DMS53 treated with DMSO at 0.1 percent for 48 hours (cell line): ENCODE measurements at regions not wholly inside any gene's neighbourhood (a gene's known extent, or its start where the extent isn't known, plus 50 kb on each side); places are given as distances from the start of the nearest gene placed in this dataset.

Experiments used
- DNase-seq: peaks from one replicate; lab custom pipeline; 2025; ENCODE audit not compliant: unreplicated experiment; lab: John Stamatoyannopoulos, UW

- no peak for DNase-seq
These were observed 137.5 kb upstream of the C1GALT1 start for GRCh38 chr7:7044806-7045205.

DNA sequence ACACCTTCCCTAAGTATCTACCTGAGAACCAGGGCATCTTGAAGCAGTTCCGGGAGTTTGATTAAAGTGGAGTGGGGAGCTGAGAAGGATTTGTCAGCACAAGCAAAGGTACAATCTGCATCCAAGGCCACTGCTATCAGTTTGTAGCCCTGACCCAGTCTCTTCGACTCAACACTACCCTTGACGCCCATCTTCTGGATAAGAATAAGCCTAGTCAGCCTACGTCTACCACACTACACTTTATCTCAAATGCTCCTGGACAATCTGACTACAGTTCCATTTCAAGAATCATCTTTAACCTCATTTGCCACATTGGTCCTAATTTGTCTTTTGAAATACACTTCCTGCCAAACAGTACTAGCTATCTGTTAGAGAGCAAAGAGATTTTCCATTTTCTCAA is 134.1 kb upstream of the C1GALT1 start:
- DNase-seq: no peak

GRCh38 chr7:7051206-7051877 is 131.0 kb upstream of the C1GALT1 start:
- DNase-seq: no peak

DNA sequence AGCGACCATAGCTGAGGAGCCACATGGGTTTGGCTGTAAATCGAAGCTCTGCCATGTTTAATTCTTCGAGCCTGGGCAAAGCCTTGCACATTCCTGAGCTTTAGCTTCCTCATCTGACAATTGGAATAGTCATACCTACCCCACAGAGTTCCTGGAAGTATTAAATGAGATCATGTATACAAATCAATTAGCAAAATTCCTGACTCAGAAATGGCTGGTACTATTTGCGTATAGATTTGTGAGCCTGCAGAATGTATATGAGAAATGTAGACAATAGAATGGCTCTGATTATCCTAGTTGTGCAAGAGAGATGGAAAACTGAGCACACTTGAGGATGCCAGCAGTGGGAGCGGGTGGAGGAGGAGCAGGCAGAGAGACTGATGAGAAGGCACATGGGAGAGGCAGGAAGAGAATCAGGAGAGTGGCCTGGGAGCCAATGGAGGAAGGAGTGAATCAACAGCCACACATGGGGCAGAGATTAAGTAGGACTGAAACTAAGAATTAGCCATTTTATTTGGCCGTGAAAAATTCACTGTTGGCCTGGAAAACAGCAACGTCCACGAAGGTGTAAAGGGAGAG is 128.0 kb upstream of the C1GALT1 start:
- DNase-seq: no peak

- no peak for DNase-seq
These were observed 121.3 kb upstream of the C1GALT1 start for GRCh38 chr7:7060828-7061599.

DNA sequence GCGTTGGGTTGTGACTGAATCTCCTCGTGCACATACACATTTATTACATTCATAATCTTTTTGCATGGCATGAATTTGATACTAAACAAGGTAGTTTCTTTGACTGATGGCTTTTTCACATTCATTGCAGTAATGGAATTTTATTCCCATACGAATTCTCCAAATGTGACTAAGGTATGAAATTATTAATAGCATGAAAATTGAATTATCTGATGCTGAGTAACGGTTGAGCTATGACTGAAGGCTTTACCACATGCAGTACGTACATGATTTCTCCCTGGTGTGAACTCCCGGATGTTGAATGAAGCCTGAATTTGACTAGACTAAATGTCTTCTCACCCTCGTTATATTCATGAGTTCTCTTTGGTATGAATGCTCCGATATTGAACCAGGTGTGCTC is 104.4 kb upstream of the C1GALT1 start:
- no peak for DNase-seq

DNA sequence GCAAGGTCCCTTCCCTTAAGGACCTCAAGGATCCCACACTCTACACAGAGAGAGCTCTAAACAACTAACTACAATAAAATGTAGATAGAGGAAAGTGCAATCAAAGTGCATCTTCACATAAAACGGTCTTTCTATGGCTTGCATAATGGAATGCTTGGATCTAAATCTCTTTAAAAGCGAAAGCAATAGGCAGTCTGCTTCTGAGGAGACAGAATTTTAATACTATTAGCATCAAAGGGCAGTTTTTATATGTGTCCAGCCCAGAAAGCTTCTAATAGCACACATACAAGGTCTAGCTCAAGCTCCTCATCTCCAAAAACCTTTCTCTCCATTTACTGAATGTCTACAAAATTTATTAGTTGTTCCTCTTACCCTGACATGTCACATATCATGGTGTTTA is 101.5 kb upstream of the C1GALT1 start:
- DNase-seq: no peak

DNA sequence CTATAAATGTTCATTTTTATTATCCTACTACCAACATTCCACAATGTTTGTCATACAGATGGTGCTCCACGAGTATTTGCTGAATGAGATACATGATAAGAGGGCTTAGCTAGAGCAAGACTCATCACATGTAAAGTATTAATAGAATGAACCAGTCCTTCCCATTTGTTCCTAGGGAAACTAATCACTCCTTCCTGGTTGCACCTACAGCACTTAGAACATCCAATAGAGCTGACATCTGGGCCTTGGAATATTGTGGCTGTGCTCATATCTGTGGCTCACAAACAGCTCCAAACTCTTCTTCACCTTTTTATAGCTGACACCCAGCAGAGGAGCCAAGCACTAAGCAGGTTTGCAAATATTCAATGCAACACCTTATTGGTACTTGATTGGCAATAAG is 91.9 kb upstream of the C1GALT1 start:
- DNase-seq: no peak

GRCh38 chr7:7098280-7098818 is 84.0 kb upstream of the C1GALT1 start:
- no peak for DNase-seq

DNA sequence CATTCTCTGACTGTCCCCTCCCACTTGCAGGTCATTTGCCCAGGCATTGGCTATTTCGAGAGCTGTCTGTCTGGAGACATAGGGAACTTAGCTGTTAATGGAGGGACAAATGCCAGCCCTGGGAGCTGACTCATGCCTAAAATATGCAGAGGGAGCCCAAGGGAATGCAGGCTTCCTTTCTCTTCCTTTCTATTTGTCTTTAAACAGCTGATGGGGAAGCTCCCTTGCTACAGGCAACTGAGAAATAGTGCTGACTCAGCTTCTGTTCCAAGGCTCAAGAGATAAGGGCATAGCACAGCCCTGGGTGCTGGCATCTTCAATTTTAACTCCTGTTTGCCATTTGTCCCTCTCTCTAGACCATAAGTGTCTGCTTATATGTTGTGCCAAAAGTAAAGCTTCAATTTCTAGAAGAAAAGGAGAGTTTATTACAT is 82.7 kb upstream of the C1GALT1 start:
- peak; percentile 79 for DNase-seq

DNA sequence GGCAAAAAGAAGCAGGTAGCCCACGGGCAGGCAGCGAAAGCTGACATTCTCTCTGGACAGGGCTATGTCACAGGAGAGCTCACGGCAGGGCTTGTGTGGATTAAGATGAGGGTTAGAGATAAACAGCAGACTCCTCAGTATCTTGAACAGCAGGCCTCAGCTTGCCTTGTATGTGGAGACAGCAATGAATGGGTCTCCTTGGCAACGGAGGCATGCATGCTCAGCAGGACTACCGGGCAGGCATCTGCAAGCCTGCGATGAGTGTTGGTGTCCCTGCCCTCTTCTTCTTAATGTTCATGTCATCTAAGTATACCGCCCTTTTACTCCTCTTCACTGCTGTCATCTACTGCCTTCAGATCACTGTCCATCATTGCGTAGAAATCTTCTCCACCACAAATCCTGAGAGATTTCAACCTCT is 81.9 kb upstream of the C1GALT1 start:
- no peak for DNase-seq

- no peak for DNase-seq
These were observed 79.4 kb upstream of the C1GALT1 start for GRCh38 chr7:7102906-7103305.

DNA sequence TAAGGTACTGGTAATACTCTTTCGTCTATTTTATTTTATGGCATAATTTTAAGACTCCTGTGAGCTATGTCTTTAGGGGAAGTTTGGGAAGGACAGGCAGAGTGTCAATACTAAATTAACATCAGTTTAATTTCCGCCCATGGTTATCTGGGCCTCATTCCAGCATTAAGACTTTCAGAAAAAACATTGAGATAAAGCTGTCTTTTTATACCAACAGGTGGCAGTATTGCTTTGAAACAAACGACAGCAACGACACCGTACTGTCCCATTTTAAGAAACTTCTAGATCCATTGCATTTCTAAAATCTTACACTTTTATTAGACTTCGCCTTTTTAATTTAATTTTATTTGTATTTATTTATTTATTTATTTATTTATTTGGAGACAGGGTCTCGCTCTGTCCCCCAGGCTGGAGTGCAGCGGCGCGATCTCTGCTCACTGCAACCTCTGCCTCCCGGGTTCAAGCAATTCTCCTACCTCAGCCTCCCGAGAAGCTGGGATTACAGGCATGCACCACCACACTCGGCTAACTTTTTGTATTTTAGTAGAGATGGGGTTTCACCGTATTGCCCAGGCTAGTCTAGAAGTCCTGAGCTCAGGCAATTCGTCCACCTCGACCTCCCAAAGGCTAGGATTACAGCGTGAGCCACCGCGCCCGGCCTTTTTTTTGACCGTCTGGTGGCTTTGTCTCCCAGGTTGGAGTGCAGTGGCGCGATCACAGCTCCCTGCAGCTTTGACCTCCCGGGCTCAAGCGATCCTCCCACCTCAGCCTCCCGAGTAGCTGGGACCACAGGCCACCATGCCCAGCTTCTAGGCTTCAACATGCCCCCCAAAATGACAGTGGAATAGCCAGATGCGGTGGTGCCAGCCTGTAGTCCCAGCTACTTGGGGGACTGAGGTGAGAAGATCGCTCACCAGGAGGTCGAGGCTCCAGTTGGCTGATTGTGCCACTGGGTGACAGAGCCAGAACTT is 78.7 kb upstream of the C1GALT1 start:
- peak; percentile 77 for DNase-seq

DNA sequence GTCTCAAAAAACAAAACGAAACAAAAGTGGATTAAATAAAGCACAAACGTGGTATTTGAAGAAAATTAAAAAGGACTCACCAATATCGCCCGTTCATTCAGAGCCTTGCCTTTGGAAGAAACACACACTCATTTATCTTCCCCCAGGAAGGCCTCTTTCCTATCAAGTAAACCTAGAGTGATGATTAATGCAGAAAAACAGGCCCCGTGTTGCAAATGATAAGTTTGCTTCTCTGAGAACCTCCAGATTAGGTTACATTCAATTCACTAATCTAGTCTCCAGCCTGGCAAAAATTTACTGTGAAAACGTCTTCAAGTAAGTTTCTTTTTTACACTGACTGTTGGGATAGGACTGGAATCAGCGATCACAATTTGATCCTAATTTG is 78.0 kb upstream of the C1GALT1 start:
- DNase-seq: no peak

GRCh38 chr7:7104971-7105370 is 77.4 kb upstream of the C1GALT1 start:
- no peak for DNase-seq

- no peak for DNase-seq
These were observed 76.4 kb upstream of the C1GALT1 start for GRCh38 chr7:7105800-7106582.

DNA sequence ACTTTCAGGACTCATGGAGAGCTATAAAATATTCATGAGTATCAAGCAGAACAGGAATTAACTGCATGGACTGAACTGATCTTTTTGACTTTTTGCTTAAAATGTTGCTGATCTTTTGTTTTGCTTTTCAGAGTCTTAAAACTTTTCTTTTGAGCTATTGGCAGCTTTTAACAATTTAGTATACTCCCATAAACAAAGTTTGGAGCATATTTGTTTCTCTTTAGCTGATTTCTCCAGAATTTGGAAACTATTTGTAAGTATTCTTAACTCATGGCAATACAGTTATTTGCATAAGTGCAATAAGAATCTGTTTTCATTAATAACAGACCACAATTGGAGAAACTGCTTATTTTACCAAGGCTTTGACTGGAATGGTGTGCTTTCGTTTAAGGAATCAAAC is 73.4 kb upstream of the C1GALT1 start:
- DNase-seq: no peak

DNA sequence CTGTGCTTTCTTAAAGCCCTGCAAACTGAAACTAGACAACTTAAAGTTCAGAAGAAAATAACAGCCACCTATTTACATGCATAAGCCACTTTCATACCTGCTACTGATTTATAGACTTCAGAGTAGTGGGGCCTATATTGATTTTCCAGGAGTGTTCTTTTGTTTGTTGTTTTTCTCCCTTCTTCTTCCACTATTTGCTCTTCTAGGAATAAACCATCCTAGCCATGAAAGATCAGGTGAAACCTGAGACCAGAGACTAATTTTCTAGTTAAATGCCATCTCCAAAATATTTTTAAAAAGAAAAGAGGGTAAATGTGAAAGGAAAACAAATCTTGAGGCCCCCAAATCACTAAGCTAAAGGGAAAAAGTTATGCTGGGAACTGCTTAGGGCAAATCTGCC is 72.4 kb upstream of the C1GALT1 start:
- DNase-seq: no peak

DNA sequence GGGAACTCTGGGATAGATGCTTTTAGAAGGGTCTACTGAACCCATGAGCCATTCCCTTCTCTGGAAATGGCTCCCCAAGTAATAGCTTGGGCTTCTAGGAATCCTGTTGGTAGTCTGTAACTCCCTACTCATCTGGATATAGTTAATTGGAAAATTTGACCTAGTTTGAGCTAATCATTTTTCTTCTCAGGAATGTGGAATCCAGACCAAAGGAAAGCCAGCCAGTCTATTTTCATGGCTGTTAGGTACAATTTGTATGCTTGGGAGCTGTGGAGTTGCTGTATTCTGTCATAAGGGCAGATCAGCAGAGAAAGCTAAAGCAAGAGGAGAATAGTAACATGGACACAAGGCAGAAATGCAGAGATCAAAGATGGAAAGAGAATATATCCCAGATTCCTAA is 71.6 kb upstream of the C1GALT1 start:
- no peak for DNase-seq

DNA sequence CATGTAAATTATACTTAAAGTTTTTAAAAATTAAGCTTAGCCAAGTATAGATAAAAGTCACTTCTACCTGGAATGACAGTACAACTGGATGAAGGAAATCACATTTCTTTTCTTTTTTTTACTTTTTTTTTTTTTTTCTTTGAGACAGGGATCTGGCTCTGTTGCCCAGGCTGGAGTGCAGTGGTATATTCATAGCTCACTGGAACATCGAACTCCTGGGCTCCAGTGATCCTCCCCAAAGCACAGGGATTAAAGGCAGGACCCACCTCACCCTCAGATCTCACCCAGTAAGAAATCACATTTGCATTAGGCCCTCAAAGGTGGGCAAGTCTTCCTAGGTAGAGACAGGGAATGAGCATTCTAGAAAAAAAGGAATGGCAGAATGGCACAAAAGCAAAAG is 69.5 kb upstream of the C1GALT1 start:
- no peak for DNase-seq
